ENCODE measurements at regions not wholly inside any gene's neighbourhood (a gene's known extent, or its start where the extent isn't known, plus 50 kb on each side); places are given as distances from the start of the nearest gene placed in this dataset.

GRCh38 chr9:14529054-14529453, 164.2 kb downstream of the ZDHHC21 start:
- H3K4me1 Mint-ChIP-seq: no peaks in the 10 kb centered on the region
- no peak overlapping the region for H3K4me3 Mint-ChIP-seq
- H3K9me3 Mint-ChIP-seq: no peaks in the 10 kb centered on the region
- DNase-seq: no peak
- no peak overlapping the region for H3K27ac Mint-ChIP-seq
- peaks cover 2% of the 10 kb centered on the region for H3K27me3 Mint-ChIP-seq
- CTCF ChIA-PET: no interaction called here
- no peaks in the 10 kb centered on the region for H3K36me3 Mint-ChIP-seq

- CTCF ChIA-PET: no interaction called here
- H3K36me3 Mint-ChIP-seq: no peaks in the 10 kb centered on the region
- no peak for DNase-seq
These were observed 166.7 kb downstream of the ZDHHC21 start for GRCh38 chr9:14526504-14526903.

GRCh38 chr9:14525856-14526255, 167.4 kb downstream of the ZDHHC21 start:
- H3K27me3 Mint-ChIP-seq: no peaks in the 10 kb centered on the region
- no peaks in the 10 kb centered on the region for H3K9me3 Mint-ChIP-seq
- H3K36me3 Mint-ChIP-seq: no peaks in the 10 kb centered on the region
- H3K4me1 Mint-ChIP-seq: no peaks in the 10 kb centered on the region
- no peak overlapping the region for H3K27ac Mint-ChIP-seq
- CTCF ChIA-PET: no interaction called here
- DNase-seq: no peak
- no peak overlapping the region for H3K4me3 Mint-ChIP-seq

More at GRCh38 chr9:14526504-14526903, 166.7 kb downstream of the ZDHHC21 start:
- H3K4me1 Mint-ChIP-seq: no peaks in the 10 kb centered on the region
- H3K27me3 Mint-ChIP-seq: no peaks in the 10 kb centered on the region
- no peak overlapping the region for H3K27ac Mint-ChIP-seq
- no peak overlapping the region for H3K4me3 Mint-ChIP-seq
- no peaks in the 10 kb centered on the region for H3K9me3 Mint-ChIP-seq

GRCh38 chr9:14524873-14525515, 168.2 kb downstream of the ZDHHC21 start:
- Mint-ChIP-seq H3K27ac (no peak overlapping the region), H3K27me3 (no peaks in the 10 kb centered on the region), H3K36me3 (no peaks in the 10 kb centered on the region), H3K4me3 (no peak overlapping the region), H3K4me1 (no peaks in the 10 kb centered on the region), H3K9me3 (no peaks in the 10 kb centered on the region)
- CTCF ChIA-PET: no interaction called here
- DNase-seq: no peak

GRCh38 chr9:14523545-14523944, 169.7 kb downstream of the ZDHHC21 start:
- DNase-seq: no peak
- CTCF ChIA-PET: no interaction called here
- Mint-ChIP-seq H3K27ac (no peak overlapping the region), H3K9me3 (no peaks in the 10 kb centered on the region), H3K36me3 (no peaks in the 10 kb centered on the region), H3K4me3 (no peak overlapping the region), H3K4me1 (no peaks in the 10 kb centered on the region), H3K27me3 (no peaks in the 10 kb centered on the region)

GRCh38 chr9:14522627-14523379, 170.4 kb downstream of the ZDHHC21 start:
- Mint-ChIP-seq H3K36me3 (no peaks in the 10 kb centered on the region), H3K27ac (no peak overlapping the region), H3K27me3 (no peaks in the 10 kb centered on the region), H3K4me1 (no peaks in the 10 kb centered on the region), H3K9me3 (no peaks in the 10 kb centered on the region), H3K4me3 (no peak overlapping the region)
- CTCF ChIA-PET: no interaction called here
- no peak for DNase-seq

GRCh38 chr9:14520341-14520740, 172.9 kb downstream of the ZDHHC21 start:
- H3K4me1 Mint-ChIP-seq: no peaks in the 10 kb centered on the region
- H3K36me3 Mint-ChIP-seq: no peaks in the 10 kb centered on the region
- H3K27me3 Mint-ChIP-seq: no peaks in the 10 kb centered on the region
- no peak overlapping the region for H3K4me3 Mint-ChIP-seq
- no peak for DNase-seq
- no peaks in the 10 kb centered on the region for H3K9me3 Mint-ChIP-seq
- no peak overlapping the region for H3K27ac Mint-ChIP-seq
- CTCF ChIA-PET: no interaction called here

GRCh38 chr9:14517154-14517906, 175.9 kb downstream of the ZDHHC21 start:
- no peak for DNase-seq
- no peak overlapping the region for H3K4me3 Mint-ChIP-seq
- H3K27me3 Mint-ChIP-seq: no peaks in the 10 kb centered on the region
- H3K27ac Mint-ChIP-seq: no peak overlapping the region
- H3K4me1 Mint-ChIP-seq: no peaks in the 10 kb centered on the region
- CTCF ChIA-PET: no interaction called here
- no peaks in the 10 kb centered on the region for H3K9me3 Mint-ChIP-seq
- no peaks in the 10 kb centered on the region for H3K36me3 Mint-ChIP-seq

GRCh38 chr9:14516656-14517055, 176.6 kb downstream of the ZDHHC21 start:
- H3K27me3 Mint-ChIP-seq: no peaks in the 10 kb centered on the region
- H3K36me3 Mint-ChIP-seq: no peaks in the 10 kb centered on the region
- no peak for DNase-seq
- CTCF ChIA-PET: no interaction called here
- H3K9me3 Mint-ChIP-seq: no peaks in the 10 kb centered on the region
- no peaks in the 10 kb centered on the region for H3K4me1 Mint-ChIP-seq
- H3K4me3 Mint-ChIP-seq: no peak overlapping the region
- no peak overlapping the region for H3K27ac Mint-ChIP-seq

GRCh38 chr9:14515571-14516198, 177.5 kb downstream of the ZDHHC21 start:
- H3K4me3 Mint-ChIP-seq: no peak overlapping the region
- no peaks in the 10 kb centered on the region for H3K36me3 Mint-ChIP-seq

GRCh38 chr9:14515049-14515448, 178.2 kb downstream of the ZDHHC21 start:
- Mint-ChIP-seq H3K27ac (no peak overlapping the region), H3K27me3 (no peaks in the 10 kb centered on the region), H3K4me1 (no peaks in the 10 kb centered on the region), H3K36me3 (no peaks in the 10 kb centered on the region), H3K4me3 (no peak overlapping the region), H3K9me3 (no peaks in the 10 kb centered on the region)
- CTCF ChIA-PET: no interaction called here
- no peak for DNase-seq

More at GRCh38 chr9:14515571-14516198, 177.5 kb downstream of the ZDHHC21 start:
- no peaks in the 10 kb centered on the region for H3K9me3 Mint-ChIP-seq
- DNase-seq: no peak
- CTCF ChIA-PET: no interaction called here
- H3K27me3 Mint-ChIP-seq: no peaks in the 10 kb centered on the region
- H3K4me1 Mint-ChIP-seq: no peaks in the 10 kb centered on the region
- no peak overlapping the region for H3K27ac Mint-ChIP-seq

GRCh38 chr9:14512942-14513341, 180.3 kb downstream of the ZDHHC21 start:
- Mint-ChIP-seq H3K36me3 (no peaks in the 10 kb centered on the region), H3K4me1 (no peaks in the 10 kb centered on the region), H3K27ac (no peak overlapping the region), H3K4me3 (no peak overlapping the region), H3K27me3 (no peaks in the 10 kb centered on the region), H3K9me3 (no peaks in the 10 kb centered on the region)
- CTCF ChIA-PET: interaction anchor here (0.7 kb wide), 1 partner anchor 9 kb away, joined by 4 read pairs; no protein-coding TSS in a partner anchor
- no peak for DNase-seq

- CTCF ChIA-PET: no interaction called here
- Mint-ChIP-seq H3K9me3 (no peaks in the 10 kb centered on the region), H3K27ac (no peak overlapping the region), H3K4me3 (no peak overlapping the region), H3K36me3 (no peaks in the 10 kb centered on the region), H3K4me1 (no peaks in the 10 kb centered on the region), H3K27me3 (no peaks in the 10 kb centered on the region)
- DNase-seq: no peak
These were observed 181.8 kb downstream of the ZDHHC21 start for GRCh38 chr9:14511452-14511851.

GRCh38 chr9:14508884-14509283, 184.3 kb downstream of the ZDHHC21 start:
- no peak for DNase-seq
- Mint-ChIP-seq H3K4me1 (no peaks in the 10 kb centered on the region), H3K4me3 (no peak overlapping the region), H3K36me3 (no peaks in the 10 kb centered on the region), H3K9me3 (no peaks in the 10 kb centered on the region), H3K27ac (no peak overlapping the region), H3K27me3 (no peaks in the 10 kb centered on the region)
- CTCF ChIA-PET: no interaction called here
